ENCODE measurements at regions not wholly inside any gene's neighbourhood (a gene's known extent, or its start where the extent isn't known, plus 50 kb on each side); places are given as distances from the start of the nearest gene placed in this dataset.

DNA sequence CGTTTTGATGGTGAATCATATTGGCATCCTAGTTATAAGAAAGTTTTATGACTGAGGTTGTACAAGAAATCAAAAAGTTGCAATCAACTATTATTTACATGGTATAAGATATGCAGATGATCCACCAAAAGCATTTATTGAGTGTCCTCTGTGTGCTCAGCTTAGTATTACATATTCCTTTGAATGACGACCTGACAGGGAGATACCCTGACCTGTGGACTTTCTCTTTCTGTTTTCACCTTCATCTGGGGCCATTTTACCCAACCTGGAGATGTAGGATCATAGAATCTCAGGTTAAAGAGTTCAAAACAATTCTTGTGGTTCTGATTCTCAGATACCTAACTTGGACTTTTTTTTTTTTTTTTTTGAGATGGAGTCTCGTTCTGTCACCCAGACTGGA lies 269.1 kb upstream of the SORCS1 start:
- Mint-ChIP-seq H3K9me3 (no peaks in the 10 kb centered on the region), H3K36me3 (ENCODE audit: insufficient read depth in 1 of 3, low read depth in 3 of 3) (no peaks in the 10 kb centered on the region), H3K4me3 (no peak overlapping the region), H3K27ac (no peak overlapping the region), H3K4me1 (no peaks in the 10 kb centered on the region; a peak in 1 of 4 replicates), H3K27me3 (ENCODE audit: low read depth) (no peaks in the 10 kb centered on the region)
- no peak overlapping the region for H2BK20ac ChIP-seq (ENCODE audit: low read depth, low read length, poor library complexity, severe bottlenecking)
- no peak overlapping the region for H2AFZ ChIP-seq (ENCODE audit: low read length)
- H3K23me2 ChIP-seq (ENCODE audit: insufficient read length, low read depth, low read length, poor library complexity, severe bottlenecking) = no peaks in the 10 kb centered on the region
- H3K79me2 ChIP-seq (ENCODE audit: insufficient read depth, low read length) = no peaks in the 10 kb centered on the region
- no peaks in the 10 kb centered on the region for H3K27me3 ChIP-seq (ENCODE audit: insufficient read depth, low read length)
- no peak overlapping the region for H3K4ac ChIP-seq (ENCODE audit: low read depth, low read length)
- H3K79me1 ChIP-seq (ENCODE audit: insufficient read depth, low read depth, low read length, poor library complexity, severe bottlenecking) = no peaks in the 10 kb centered on the region
- no CpG with 5 or more reads among the region's 3 CpGs for WGBS (ENCODE audit: extremely low coverage, insufficient read length, low lambda C conversion rate)
- no peak overlapping the region for H4K5ac ChIP-seq (ENCODE audit: insufficient read length, low read depth, low read length)
- H2AK5ac ChIP-seq (ENCODE audit: insufficient read length, low read length) = no peak overlapping the region
- no peak overlapping the region for H3K23ac ChIP-seq (ENCODE audit: insufficient read length, low read depth, low read length)
- no peaks in the 10 kb centered on the region for H3K9me3 ChIP-seq (ENCODE audit: control insufficient read depth, low read depth, low read length)
- TF ChIP-seq, protein P1, sequence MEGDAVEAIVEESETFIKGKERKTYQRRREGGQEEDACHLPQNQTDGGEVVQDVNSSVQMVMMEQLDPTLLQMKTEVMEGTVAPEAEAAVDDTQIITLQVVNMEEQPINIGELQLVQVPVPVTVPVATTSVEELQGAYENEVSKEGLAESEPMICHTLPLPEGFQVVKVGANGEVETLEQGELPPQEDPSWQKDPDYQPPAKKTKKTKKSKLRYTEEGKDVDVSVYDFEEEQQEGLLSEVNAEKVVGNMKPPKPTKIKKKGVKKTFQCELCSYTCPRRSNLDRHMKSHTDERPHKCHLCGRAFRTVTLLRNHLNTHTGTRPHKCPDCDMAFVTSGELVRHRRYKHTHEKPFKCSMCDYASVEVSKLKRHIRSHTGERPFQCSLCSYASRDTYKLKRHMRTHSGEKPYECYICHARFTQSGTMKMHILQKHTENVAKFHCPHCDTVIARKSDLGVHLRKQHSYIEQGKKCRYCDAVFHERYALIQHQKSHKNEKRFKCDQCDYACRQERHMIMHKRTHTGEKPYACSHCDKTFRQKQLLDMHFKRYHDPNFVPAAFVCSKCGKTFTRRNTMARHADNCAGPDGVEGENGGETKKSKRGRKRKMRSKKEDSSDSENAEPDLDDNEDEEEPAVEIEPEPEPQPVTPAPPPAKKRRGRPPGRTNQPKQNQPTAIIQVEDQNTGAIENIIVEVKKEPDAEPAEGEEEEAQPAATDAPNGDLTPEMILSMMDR (conservative IDR thresholded peaks at IDR 0.05) = no peak
- H3K9ac ChIP-seq (ENCODE audit: extremely low read depth, insufficient read length, low read length) = no peak overlapping the region
- no peaks in the 10 kb centered on the region for H4K20me1 ChIP-seq (ENCODE audit: control insufficient read depth, insufficient read depth, insufficient read length)
- H2BK120ac ChIP-seq (ENCODE audit: low read depth, low read length, poor library complexity, severe bottlenecking) = no peak overlapping the region
- H3K4me2 ChIP-seq (ENCODE audit: insufficient read depth, insufficient read length, low read length) = no peak overlapping the region
- H3K27ac ChIP-seq (ENCODE audit: insufficient read length, low read depth, low read length) = no peak overlapping the region
- no peak overlapping the region for H3T11ph ChIP-seq (ENCODE audit: low read length)
- no peak for DNase-seq
- no peak overlapping the region for H2BK12ac ChIP-seq (ENCODE audit: insufficient read length, low read depth, low read length)
- H3K56ac ChIP-seq (ENCODE audit: insufficient read length, low read depth, low read length) = no peak overlapping the region
- H2BK5ac ChIP-seq (ENCODE audit: insufficient read length, low read length) = no peak overlapping the region
- no peak overlapping the region for H3K18ac ChIP-seq (ENCODE audit: insufficient read length, low read depth, low read length)
- no peak overlapping the region for H2BK15ac ChIP-seq (ENCODE audit: low read depth, low read length)
- H3K4me1 ChIP-seq (ENCODE audit: insufficient read depth, low read length) = no peaks in the 10 kb centered on the region
- H4K8ac ChIP-seq (replicated peaks; ENCODE audit: insufficient read length, low read depth, low read length) = no peak overlapping the region
- no peak overlapping the region for H3K14ac ChIP-seq (ENCODE audit: insufficient read depth, low read length)
- no peak overlapping the region for H4K91ac ChIP-seq (ENCODE audit: insufficient read length, low read depth, low read length)

Measured in H9 (cell line).